Occipital lobe (tissue), 1 donor: ENCODE measurements at regions not wholly inside any gene's neighbourhood (a gene's known extent, or its start where the extent isn't known, plus 50 kb on each side); places are given as distances from the start of the nearest gene placed in this dataset.

Experiments used
- DNase-seq: peaks from one replicate; lab custom pipeline; 2025; lab: John Stamatoyannopoulos, UW

DNA sequence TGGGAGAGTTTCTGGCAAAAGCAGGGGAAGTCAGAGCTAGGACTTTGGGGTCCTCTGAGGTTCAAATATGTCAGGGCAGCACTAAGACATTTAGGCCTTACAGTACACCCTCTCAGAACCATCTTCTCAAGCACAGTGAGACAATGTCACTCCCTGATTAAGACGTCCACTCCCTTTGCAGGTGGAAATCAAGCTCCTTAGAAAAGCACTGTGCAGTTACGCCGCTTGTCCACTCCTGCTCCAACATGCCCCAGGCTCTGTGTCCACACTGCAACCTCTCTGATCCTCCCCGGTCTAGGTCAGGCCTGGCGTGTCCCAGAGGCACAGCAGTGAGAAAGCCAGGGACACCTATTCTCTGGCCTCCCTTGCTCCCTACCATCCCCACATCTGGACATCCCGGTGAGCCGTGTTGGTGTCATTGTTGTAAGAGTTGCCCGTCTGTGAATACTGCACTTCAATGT lies 528.6 kb upstream of the ID2 start:
- DNase-seq: no peak

GRCh38 chr2:8154270-8154669 lies 527.6 kb upstream of the ID2 start:
- DNase-seq: no peak

GRCh38 chr2:8154936-8155335 lies 526.9 kb upstream of the ID2 start:
- no peak for DNase-seq

DNA sequence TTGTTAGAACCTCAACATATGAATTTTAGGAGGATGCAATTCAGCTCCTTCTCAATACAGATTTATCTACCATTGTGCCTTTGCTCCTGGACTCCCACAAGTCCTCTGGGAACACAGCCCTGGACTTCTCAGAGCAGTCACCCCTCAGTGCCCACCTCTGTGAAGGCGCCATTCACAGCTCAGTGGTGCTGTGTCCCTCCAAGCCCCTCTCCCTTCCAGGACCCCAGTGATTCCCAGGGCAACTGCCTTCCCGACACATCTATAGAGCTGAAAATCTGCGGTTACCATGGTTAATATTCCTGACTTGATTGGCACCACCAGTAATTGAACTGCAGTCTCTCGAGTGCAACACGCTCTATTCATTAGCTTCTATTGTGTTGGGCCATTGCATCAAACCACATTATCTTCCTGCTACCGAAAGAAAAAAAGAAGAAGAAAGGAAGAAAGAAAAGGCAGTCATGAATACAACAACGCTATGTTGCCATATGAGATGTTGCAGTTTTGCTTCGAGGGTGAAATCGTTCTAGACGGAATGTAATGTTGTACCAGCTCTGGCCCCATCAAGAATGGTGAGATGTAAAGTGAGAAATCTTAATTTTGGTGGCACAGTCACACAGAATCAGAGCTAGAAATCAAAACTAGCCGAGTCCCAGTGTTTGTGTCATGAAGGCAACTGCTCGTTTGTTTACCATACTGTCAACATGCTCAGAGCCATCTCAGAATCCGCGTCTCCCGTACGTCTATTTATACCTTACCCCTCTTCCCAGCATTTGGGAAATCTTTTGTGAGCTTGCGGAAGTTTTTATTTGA lies 524.0 kb upstream of the ID2 start:
- DNase-seq: no peak

DNA sequence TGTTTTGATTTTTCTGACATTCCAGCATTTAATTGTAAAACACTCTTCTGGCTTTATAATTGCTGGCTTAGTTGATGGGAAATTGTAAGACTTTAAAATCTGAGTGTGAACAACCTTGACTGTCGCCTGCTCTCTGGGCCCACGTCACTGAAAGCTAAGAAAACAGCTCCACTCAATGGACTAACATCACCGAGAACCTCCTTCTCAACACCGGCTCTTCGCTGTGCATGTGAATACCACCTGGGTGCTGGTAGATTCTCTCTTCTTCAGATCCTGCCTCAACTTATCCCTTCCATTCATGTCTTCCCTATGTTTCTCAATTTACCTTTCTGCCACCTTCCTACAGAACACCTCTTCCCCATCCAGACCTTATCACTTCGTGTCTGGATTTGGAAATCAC lies 523.1 kb upstream of the ID2 start:
- DNase-seq: no peak

DNA sequence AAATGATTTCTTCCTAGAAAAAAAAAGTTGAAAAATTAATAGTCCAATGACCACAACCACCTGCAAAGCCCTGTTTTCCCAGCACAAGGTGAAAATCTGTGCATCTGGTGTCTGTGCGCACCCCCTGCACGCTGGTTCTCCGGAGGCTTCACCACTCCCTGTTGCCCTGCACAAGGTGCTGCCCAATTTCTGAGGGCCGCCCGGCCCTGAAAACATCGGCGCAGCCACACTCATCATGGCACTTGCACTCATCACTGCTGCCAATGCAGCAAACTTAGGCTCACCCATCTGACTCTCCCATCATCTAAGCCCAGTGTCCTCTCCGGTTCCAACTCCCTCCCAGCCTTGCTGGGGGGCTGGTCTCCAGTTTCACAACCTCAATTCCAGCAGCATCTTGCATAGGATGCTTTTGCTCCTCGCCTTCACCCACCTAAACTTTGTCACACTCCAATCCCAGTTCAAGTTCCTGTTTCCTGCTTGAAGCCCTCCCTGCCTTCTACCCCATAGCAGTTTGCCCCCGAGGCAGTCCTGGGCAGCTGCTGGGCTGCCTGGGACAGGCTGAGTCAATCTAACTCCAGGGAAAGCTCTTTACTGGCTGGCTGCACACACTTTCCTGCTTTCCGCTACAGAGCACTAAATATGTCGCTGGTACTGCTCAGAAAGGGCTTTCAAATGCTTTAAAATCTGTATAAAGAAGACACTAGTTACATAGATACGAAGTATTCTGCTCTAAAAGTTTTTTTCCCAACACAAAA lies 522.5 kb upstream of the ID2 start:
- no peak for DNase-seq

DNA sequence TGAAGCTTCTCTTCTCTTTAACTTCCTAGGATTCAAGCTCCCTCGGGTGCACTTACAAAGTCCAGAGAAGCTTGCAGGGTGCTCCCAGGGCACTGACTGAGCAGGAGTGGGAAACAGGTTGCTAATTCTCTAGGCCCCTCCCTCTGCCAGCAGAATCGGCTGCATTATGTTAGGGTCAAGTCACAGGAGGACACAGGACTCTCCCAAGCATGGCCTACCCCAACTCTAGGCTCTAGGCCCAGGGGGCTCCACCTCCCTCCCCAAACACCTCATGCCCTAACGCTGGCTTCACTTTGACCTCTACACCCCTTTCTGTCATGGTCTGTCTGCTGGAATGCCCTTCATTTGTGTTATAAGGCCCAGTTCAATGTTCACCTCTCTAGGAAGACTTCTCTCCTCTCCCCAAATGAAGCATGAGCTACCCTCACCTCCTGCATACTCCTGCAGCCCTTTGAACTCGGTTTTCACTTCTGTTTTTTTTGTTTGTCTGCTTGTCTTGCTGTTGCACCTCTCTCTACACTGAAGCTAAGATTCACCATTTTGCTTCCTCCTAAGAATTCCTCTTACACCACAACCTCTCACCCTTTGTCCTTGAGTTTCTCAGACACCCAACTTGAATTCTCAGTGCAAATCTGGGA lies 521.8 kb upstream of the ID2 start:
- no peak for DNase-seq

DNA sequence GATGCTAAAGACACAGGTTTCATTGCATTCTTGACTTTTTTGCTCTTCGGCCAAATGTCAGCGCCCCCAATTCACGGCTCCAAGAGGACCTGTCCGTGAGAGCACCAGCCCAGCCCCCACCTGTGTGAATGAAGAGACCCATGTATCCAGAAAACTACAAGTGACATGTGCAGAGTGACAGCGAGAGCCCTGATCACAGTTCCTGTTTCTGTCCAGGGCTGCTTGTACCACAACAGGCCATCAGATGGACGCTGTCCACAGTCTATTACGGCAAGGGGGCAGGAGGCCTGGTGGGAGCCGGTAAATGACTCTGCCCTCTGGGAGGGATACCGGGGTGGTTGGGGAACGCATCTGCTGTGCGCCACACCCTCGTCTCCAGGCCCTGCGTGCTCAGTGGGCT lies 520.9 kb upstream of the ID2 start:
- no peak for DNase-seq

DNA sequence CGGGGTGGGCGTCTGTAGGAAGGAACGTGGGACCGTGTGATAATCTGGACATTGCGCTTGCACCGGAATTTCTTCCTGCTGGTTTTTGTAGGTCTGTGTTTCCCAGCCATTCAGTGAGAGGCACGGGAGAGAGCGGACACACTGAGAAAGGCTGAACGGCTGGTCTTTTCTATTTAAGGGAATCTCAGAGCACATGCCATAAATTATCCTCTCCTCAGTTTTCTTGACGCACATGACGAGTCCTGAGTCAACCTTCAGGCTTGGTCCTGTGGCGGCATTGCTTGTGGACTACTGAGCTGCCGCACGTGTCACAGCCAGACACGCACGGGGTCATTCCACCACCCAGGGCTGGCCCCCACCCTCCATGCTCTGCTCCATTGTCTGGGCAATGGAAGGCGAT lies 519.3 kb upstream of the ID2 start:
- no peak for DNase-seq

GRCh38 chr2:8165550-8165949 lies 516.3 kb upstream of the ID2 start:
- no peak for DNase-seq

DNA sequence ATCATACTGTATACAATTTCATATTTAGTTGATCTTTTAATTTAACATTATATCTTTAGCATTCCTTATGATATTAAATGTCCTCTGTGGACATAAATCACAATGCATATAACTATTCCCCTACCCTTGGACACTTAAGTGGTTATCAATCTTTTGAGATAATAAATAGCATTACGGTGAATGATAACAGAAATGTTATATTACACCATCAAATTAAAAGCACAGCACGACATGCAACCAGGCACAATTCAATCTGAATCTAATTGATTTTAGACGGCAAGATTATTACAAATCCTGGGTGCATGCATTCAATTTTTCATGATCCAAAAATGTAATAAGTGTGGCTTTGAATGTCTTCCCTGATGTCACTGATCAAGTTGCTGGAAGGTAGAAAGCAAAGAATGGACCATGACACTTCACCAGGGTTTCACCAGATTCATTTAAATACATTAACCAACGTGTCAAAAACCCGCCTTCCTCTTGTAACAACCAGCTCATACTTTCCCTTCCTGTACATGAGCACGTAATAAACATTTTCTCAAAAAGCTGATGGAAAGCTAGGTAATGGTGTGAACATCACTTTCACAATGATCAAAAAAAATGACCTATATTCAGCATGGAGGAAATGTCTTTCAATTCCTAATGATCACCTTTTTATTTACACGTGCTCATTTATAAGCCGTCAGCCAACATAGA lies 513.7 kb upstream of the ID2 start:
- DNase-seq: no peak

DNA sequence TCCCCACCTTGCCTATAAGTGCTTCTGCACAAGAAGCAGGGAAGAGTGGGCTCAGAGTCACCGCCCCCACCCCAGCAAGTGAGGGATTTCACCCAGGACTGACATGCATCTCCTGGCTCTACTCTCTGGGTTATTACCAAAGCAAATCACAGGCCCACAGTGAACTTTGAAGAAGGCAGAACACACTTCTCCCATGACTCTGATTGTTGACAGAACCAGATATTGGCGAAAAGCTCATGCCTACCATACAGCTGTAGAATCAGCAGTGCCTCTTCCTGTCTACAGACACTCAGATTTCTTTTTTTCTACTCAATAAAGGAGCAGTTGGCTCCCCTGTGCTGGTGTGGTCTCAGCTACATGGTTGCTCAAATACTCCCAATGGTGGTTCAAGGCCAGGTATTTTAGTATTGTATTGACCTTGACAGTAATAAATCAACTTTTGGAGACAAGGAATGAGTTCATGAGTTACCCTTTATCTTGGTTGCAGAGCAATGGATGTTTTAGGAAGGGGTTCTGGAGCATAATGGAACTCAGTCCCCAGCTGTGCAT lies 512.9 kb upstream of the ID2 start:
- no peak for DNase-seq

- no peak for DNase-seq
Measured at GRCh38 chr2:8169443-8169842, 512.4 kb upstream of the ID2 start.

- DNase-seq: no peak
Measured at GRCh38 chr2:8170552-8171327, 511.1 kb upstream of the ID2 start.

GRCh38 chr2:8171608-8172007 lies 510.2 kb upstream of the ID2 start:
- DNase-seq: no peak

DNA sequence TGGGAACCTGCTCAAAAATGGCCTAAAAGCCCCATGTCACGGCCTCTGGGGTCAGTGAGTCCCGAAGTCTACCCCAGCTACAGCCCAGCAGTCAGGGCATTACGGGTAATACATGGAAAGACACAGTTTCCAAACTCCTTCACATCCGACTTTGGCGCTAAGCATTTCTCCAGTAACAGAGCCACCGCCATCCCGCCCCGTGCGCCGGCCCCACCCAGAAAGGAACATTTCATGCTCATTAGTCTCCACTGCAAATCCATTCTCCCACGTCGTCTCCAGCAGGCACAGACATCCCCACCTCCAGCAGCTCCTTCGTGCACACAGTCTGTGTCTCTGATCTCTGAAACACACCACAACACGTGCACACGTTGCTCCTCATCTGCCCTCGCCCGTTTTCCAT lies 509.2 kb upstream of the ID2 start:
- DNase-seq: no peak

- DNase-seq: no peak
Measured at GRCh38 chr2:8174641-8175257, 507.1 kb upstream of the ID2 start.

GRCh38 chr2:8176887-8177286 lies 505.0 kb upstream of the ID2 start:
- no peak for DNase-seq

- no peak for DNase-seq
Measured at GRCh38 chr2:8177566-8177965, 504.3 kb upstream of the ID2 start.

- no peak for DNase-seq
Measured at GRCh38 chr2:8178911-8179310, 502.9 kb upstream of the ID2 start.
